ENCODE measurements at regions not wholly inside any gene's neighbourhood (a gene's known extent, or its start where the extent isn't known, plus 50 kb on each side); places are given as distances from the start of the nearest gene placed in this dataset.

DNA sequence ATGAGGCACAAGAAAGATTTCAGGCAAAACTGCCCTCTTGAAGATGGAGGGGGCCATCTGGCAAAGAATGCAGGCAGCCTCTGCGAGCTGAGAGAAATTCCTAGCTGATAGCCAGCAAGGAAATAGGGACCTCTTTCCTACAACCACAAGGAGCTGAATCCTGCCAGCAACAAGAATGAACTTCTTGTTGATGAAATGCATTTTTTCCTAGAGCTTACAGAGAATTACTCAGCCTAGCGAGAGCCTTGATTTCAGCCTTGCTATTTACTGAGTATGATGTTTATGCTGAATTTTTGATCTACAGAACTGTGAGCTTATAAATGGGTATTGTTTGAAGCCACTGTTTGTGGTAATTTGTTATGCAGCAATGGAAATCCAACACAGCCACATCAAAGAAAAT, 148.5 kb upstream of the NAALADL2 start:
- TF ChIP-seq, protein P1, sequence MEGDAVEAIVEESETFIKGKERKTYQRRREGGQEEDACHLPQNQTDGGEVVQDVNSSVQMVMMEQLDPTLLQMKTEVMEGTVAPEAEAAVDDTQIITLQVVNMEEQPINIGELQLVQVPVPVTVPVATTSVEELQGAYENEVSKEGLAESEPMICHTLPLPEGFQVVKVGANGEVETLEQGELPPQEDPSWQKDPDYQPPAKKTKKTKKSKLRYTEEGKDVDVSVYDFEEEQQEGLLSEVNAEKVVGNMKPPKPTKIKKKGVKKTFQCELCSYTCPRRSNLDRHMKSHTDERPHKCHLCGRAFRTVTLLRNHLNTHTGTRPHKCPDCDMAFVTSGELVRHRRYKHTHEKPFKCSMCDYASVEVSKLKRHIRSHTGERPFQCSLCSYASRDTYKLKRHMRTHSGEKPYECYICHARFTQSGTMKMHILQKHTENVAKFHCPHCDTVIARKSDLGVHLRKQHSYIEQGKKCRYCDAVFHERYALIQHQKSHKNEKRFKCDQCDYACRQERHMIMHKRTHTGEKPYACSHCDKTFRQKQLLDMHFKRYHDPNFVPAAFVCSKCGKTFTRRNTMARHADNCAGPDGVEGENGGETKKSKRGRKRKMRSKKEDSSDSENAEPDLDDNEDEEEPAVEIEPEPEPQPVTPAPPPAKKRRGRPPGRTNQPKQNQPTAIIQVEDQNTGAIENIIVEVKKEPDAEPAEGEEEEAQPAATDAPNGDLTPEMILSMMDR (IDR thresholded peaks at IDR 0.05; ENCODE audit: insufficient read depth, low read length, poor library complexity, severe bottlenecking): no peak
- TF ChIP-seq EZH2phosphoT487 (conservative IDR thresholded peaks at IDR 0.05; ENCODE audit: low read length): no peak
